NK-92 (cell line): ENCODE measurements at regions not wholly inside any gene's neighbourhood (a gene's known extent, or its start where the extent isn't known, plus 50 kb on each side); places are given as distances from the start of the nearest gene placed in this dataset.

Experiments used
- DNase-seq: peaks from one replicate; lab custom pipeline; 2025; ENCODE audit not compliant: unreplicated experiment; lab: John Stamatoyannopoulos, UW

DNA sequence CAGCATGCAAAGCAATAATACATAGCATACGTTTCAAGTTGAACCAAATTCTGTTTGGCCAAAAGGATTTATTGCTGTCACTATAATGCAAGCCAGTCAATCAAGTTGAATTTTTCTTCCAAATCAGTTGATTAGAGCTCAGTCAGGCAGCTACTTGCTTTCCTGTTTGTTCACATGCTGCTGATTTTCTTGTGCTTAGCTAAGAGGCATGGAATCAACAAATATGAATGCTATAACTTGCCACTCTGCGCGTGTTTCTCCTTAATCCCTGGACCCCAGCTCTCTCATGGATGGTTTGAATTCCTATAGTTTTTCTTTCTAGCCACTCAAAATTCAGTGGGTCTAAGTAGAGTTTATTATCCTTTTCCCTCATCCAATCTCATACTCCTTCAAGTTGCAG is 311.3 kb downstream of the KLF5 start:
- DNase-seq, result no peak

GRCh38 chr13:73369095-73369494 is 310.3 kb downstream of the KLF5 start:
- DNase-seq, result no peak

DNA sequence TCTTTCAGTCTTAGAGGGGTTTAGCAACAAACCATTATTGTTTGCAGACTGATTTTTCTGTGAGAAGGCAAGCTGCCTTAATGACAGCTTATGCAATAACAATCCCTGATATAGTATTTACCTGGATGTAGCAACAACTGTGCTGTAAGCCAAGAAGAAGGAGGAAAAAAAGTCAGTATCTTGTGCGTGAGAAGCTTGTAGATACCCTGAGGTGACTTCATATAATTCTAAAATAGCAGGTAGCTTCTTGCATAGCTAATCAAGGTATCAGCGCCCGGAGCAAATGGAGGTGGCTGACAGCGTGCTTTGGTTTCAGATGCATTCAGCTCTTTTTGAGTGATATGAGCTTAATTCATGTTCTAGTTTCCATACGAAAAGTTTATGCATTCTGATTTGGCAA is 309.8 kb downstream of the KLF5 start:
- no peak for DNase-seq

DNA sequence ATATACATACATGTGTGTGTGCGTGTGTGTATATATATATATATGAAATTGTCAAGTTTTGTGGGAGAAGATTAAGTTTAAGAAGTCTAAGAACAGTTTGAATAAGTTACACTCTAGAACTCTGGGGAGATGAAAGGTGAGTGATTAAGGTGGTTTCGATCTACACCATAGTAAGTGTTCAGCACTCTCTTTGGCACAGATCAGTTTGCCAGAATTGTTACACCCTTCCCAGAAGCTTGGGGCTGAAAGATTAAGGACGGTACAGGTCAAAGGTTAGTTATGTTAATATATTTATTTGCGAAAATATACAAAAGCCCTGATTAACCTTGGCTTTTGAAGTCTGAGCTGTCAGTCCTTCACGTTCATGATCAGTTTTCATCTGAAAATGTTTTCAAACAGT is 309.1 kb downstream of the KLF5 start:
- no peak for DNase-seq

DNA sequence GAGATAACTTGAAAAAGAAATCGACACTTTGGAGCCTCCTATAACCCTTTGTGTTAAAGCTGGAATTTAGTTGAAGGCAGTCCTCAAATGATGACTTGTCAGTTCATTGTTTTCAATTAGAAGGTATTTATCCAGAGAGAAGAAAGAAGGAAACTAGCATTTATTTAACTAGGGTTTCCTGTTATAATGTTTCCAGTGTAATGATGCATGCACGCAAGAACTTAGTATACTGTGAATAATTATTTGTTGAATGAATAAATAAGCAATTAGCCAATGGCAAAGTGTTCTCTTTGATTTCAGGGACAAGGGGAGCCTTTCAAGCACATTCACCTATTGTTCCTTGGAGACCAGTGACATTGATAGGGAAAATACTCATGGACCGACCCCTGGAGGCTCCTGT is 307.4 kb downstream of the KLF5 start:
- DNase-seq, result no peak

DNA sequence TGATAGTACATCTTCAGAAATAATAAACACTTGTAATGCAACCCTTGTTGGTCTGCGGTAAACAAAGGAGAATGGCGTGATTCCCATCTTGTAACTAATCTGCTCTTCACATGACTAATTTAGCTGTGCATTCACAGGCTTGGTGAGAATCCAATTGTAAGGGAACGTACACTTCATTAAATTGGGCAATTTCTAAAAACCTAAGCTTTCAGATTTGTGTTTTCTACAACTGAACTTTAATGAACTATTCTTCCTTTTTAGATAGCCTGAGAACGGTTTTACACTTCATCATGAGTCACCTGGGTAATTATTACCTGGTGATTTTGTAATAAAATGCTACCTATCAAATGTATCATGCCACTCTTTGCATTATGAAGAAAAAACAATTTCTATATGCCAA is 306.9 kb downstream of the KLF5 start:
- no peak for DNase-seq

DNA sequence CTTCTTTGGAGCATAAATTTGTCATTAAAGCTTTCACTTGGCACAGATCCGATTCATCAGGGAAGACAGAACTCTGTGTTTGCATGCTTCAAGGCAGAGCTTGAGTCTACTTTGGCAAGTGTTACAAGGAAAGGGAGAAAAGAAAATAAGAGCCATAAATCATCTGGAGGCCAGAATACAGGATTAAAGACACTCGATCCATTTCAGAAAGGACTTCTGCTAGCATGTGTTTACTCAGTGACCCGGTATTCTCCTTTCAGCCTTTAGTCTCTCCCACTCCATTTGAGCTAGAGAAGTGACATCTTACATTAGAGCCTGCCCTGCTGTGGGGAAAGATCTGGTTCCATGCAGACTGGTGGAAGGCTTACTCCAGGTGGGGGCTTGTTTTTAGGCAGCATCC is 306.4 kb downstream of the KLF5 start:
- no peak for DNase-seq

- DNase-seq, result no peak
Observed at GRCh38 chr13:73364736-73365135, 305.9 kb downstream of the KLF5 start.

- no peak for DNase-seq
Observed at GRCh38 chr13:73358606-73359095, 299.8 kb downstream of the KLF5 start.

GRCh38 chr13:73355134-73355533 is 296.3 kb downstream of the KLF5 start:
- DNase-seq, result no peak

DNA sequence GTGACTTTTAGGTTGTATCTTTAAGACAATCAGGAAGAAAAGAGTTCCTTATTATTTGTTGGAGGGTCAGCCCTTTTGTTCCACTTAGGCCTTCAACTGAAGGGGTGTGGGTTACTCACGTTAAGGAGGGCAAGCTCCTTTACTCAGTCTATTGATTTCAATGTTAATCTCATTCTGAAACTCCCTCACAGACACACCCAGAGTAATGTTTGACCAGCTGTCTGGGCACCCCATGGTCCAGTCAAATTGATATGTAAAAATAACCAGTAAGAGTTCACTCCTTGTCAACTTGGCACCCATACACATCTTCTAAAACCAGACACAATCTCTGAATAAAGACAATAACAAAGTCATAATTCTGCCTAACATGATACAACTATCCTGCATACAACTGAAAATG is 292.9 kb downstream of the KLF5 start:
- no peak for DNase-seq

DNA sequence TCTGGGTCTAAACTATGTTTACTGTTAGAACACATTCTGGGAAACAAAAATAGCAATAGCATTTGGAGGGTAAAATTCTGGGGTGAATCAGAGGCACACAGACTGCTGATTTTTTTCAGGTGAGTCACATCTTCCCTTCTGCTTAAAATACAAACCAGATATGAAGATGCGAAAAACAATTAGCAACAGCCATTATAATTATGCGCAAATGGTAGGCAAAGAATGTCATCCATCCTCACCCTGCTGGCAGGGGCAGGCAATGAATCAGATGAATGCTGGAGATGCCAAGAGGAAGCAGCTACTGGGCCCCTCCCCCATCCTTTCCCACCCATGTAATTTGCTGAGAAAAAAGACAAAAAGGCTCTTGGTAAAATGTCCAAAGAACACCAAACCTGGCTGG is 282.9 kb downstream of the KLF5 start:
- no peak for DNase-seq

DNA sequence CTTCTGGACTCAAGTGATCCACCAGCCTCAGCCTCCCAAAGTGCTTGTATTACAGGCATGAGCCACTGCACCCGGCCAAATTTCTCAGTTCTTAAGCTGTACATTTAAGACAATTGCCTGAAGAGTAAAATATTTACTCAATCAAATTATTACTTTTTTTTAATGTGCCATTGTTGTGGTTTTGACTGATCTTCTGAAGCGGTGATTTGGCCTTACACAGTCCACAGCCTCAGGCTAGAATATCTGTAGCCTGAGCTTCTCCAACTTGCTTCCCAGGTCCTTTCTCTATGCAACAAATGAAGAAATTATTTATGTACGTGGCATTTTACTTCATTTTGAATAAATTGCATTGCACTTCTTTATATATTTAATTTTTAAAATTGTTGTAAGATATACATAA is 281.3 kb downstream of the KLF5 start:
- DNase-seq, result no peak

DNA sequence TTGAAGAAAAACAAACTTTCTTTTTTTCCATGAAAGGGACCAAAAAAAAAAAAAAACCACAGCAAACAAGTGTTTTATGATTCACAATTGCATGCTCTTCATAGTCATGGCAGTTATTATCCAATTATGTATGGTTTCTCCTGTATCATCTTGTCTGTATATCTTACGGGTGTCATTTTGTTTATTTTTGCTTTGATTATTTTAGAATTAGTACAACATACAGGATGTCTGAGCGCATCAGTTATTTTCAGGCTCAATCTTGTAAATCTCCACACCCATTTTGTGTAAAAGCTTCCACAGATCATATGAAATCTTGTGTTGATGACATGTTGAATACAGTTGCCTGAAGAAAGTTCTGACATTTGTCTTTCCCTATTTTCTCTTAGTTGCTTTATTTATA is 280.3 kb downstream of the KLF5 start:
- DNase-seq, result no peak

DNA sequence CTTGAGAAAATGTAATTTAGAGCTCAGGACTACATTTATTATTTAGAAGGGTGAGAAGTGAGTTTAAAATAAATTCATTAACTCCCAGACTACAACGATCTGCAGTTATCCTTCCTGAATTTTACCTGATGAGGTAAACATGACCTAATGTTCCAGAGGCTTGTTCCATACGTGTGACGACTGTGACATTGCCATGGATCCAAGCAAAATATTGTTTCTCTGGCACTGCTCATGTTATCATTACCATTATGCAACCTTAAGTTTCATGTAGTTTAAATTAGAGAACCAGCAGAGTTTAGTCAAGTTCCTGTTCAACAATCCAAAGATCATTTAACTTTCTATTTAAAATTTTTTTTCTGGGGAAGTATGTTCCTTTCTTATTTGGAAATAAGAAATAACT is 279.6 kb downstream of the KLF5 start:
- DNase-seq, result no peak

DNA sequence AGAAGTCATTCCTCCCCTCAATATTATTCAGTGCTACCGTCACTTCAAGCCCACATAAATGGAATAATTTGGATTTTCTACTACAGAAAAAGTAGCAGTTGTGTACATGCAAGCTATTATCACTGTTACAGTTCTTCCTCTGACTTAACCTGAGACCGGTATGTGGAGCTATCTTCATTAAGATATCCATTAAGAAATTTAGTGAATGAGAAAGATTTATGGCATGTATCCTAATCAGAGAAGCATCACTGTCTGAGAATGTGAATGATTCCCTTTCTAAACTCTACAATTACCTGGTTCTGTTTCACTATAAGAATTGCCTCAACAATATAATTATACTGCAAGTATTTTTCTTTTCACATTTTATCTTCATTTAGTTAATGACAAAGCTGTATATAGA is 278.7 kb downstream of the KLF5 start:
- DNase-seq, result no peak

GRCh38 chr13:73336773-73337172 is 278.0 kb downstream of the KLF5 start:
- DNase-seq, result no peak

DNA sequence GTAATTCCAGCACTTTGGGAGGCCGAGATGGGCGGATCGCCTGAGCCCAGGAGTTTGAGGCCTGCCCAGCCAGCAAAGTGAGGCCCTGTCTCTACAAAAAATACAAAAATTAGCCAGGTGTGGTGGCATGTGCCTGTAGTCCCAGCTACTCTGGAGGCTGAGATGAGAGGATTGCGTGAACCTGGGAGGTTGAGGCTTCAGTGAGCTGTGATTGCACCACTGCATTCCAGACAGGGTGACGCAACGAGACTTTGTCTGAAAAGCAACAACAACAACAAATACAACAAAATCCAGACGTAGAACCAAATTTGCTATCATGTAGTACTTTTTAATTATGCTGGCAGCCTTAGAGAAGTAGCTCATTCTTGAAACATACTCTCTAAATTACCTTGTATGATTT is 277.1 kb downstream of the KLF5 start:
- DNase-seq, result no peak

- DNase-seq, result no peak
Observed at GRCh38 chr13:73335210-73335609, 276.4 kb downstream of the KLF5 start.

- DNase-seq, result no peak
Observed at GRCh38 chr13:73334445-73334844, 275.6 kb downstream of the KLF5 start.

- no peak for DNase-seq
Observed at GRCh38 chr13:73331556-73331955, 272.8 kb downstream of the KLF5 start.

DNA sequence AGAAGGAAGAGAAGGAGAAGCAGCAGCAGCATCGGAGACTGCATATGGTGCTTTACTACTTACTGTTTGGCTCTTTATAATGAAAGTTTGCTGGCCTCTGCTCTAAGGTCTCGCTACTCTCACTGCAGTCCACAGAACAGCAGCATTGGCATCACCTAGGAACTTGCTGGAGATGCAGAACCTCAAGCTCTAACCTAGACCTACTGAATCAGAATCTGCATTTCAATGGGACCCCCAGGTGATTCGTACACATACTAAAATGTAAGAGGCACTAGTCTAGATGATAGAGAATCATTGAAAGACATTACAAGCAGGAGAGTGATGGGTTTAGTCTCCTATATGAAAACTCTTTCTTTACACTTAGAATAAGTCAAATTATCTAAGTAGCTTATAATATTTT is 270.6 kb downstream of the KLF5 start:
- DNase-seq, result no peak

GRCh38 chr13:73327579-73327978 is 268.8 kb downstream of the KLF5 start:
- no peak for DNase-seq
